Rectal smooth muscle tissue (tissue), 1 donor: ENCODE measurements at regions not wholly inside any gene's neighbourhood (a gene's known extent, or its start where the extent isn't known, plus 50 kb on each side); places are given as distances from the start of the nearest gene placed in this dataset.
"Not testable (repeated sequence)": the region's sequence is repeated elsewhere in the genome, so short reads cannot be mapped to it uniquely, and the experiment has no call there.

Experiments used
- H3K27ac ChIP-seq: one replicate; pipeline ENCODE4 v1.7.0; 2013; ENCODE audit warnings: low read depth, low read length, inconsistent platforms
- H3K27me3 ChIP-seq: one replicate; pipeline ENCODE4 v1.7.0; 2013; ENCODE audit warnings: low read length; ENCODE audit not compliant: control insufficient read depth, insufficient read depth
- H3K36me3 ChIP-seq: one replicate; pipeline ENCODE4 v1.7.0; 2013; ENCODE audit warnings: low read length; ENCODE audit not compliant: control insufficient read depth, insufficient read depth
- H3K4me1 ChIP-seq: one replicate; pipeline ENCODE4 v1.7.0; 2013; ENCODE audit warnings: low read length; ENCODE audit not compliant: control insufficient read depth, insufficient read depth
- H3K4me3 ChIP-seq: one replicate; pipeline ENCODE4 v1.7.0; 2013; ENCODE audit warnings: low read length
- H3K9ac ChIP-seq: one replicate; pipeline ENCODE4 v1.7.0; 2013; ENCODE audit warnings: low read length

- no peak overlapping the region for H3K27ac ChIP-seq
- no peak overlapping the region for H3K9ac ChIP-seq
- H3K36me3 ChIP-seq: no peaks in the 10 kb centered on the region
Observed at GRCh38 chr3:147701195-147701594, 292.0 kb downstream of the ZIC1 start.

DNA sequence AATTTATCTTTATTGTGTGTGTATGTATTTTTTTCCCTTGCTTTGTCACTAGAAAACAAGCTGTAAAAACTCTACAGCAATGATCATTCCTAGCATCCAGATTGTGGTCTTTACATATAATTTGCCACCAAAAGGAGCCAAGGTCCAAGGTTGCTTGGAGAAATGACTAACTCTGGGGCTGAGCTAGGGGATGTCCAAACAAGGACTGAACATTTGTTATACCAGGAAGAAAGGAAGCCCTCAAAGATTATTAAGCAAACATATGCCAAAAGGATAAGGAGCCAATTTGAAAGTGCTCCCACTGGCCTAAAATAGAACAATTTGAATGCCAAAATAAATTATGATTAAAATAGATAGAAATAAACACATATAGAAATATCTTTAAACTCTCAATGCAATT, 293.3 kb downstream of the ZIC1 start:
- Histone ChIP-seq H3K27me3 (no peaks in the 10 kb centered on the region), H3K4me3 (no peak overlapping the region), H3K27ac (no peak overlapping the region), H3K36me3 (no peaks in the 10 kb centered on the region), H3K9ac (no peak overlapping the region), H3K4me1 (no peaks in the 10 kb centered on the region)

More at GRCh38 chr3:147701195-147701594, 292.0 kb downstream of the ZIC1 start:
- Histone ChIP-seq H3K4me3 (no peak overlapping the region), H3K4me1 (no peaks in the 10 kb centered on the region), H3K27me3 (no peaks in the 10 kb centered on the region)

DNA sequence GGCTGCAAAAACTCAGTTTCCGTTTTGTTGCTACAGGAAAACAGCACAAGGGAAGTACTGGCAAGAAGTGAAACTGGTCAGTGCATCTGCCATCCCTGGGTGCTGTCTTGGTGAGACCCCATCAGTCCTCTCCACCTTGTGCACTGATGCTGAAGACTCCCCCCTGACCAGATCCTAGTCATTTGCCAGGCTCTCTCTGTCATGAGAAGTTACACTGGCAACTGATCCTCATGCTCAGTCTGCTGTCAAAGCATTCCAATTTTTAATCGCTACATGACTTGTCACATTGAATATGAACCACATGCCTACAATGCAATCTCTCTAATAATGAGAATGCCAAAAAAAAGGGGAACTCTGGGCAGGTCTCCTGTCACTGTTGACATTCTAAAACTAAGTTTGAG, 296.5 kb downstream of the ZIC1 start:
- H3K27ac ChIP-seq: no peak overlapping the region

DNA sequence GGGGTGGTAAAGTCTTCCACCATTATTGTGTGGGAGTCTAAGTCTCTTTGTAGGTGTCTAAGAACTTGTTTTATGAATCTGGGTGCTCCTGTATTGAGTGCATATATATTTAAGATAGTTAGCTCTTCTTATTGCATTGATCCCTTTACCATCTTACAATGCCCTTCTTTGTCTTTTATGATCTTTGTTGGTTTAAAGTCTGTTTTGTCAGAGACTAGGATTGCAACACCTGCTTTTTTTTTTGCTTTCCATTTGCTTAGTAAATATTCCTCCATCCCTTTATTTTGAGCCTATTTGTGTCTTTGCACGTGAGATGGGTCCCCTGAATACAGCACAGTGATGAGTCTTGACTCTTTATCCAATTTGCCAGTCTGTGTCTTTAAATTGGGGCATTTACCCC, 301.6 kb downstream of the ZIC1 start:
- H3K27me3 ChIP-seq, H3K36me3 ChIP-seq, H3K4me3 ChIP-seq, H3K4me1 ChIP-seq, H3K9ac ChIP-seq, H3K27ac ChIP-seq: not testable (repeated sequence)

More for the DNA sequence above, 296.5 kb downstream of the ZIC1 start:
- H3K4me3 ChIP-seq: no peak overlapping the region
- no peak overlapping the region for H3K9ac ChIP-seq
- no peaks in the 10 kb centered on the region for H3K27me3 ChIP-seq
- H3K4me1 ChIP-seq: no peaks in the 10 kb centered on the region
- no peaks in the 10 kb centered on the region for H3K36me3 ChIP-seq

DNA sequence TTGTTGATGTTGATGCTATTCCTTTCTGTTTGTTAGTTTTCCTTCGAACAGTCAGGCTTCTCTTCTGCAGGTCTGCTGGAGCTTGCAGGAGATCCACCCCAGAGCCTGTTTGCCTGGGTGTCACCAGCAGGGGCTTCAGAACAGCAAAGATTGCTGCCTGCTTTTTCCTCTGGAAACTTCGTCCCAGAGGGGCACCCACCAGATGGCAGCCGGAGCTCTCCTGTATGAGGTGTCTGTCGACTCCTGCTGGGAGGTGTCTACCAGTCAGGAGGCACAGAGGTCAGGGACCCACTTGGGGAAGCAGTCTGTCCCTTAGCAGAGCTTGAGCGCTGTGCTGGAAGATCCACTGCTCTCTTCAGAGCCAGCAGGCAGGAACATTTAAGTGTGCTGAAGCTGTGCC, 303.2 kb downstream of the ZIC1 start:
- Histone ChIP-seq H3K4me1 (peaks cover 6% of the 10 kb centered on the region), H3K9ac (no peak overlapping the region), H3K27me3 (no peaks in the 10 kb centered on the region), H3K4me3 (no peak overlapping the region), H3K27ac (no peak overlapping the region), H3K36me3 (no peaks in the 10 kb centered on the region)

- H3K27ac ChIP-seq, H3K9ac ChIP-seq, H3K4me1 ChIP-seq, H3K27me3 ChIP-seq, H3K36me3 ChIP-seq, H3K4me3 ChIP-seq: not testable (repeated sequence)
Observed at GRCh38 chr3:147712758-147713157, 303.6 kb downstream of the ZIC1 start.

DNA sequence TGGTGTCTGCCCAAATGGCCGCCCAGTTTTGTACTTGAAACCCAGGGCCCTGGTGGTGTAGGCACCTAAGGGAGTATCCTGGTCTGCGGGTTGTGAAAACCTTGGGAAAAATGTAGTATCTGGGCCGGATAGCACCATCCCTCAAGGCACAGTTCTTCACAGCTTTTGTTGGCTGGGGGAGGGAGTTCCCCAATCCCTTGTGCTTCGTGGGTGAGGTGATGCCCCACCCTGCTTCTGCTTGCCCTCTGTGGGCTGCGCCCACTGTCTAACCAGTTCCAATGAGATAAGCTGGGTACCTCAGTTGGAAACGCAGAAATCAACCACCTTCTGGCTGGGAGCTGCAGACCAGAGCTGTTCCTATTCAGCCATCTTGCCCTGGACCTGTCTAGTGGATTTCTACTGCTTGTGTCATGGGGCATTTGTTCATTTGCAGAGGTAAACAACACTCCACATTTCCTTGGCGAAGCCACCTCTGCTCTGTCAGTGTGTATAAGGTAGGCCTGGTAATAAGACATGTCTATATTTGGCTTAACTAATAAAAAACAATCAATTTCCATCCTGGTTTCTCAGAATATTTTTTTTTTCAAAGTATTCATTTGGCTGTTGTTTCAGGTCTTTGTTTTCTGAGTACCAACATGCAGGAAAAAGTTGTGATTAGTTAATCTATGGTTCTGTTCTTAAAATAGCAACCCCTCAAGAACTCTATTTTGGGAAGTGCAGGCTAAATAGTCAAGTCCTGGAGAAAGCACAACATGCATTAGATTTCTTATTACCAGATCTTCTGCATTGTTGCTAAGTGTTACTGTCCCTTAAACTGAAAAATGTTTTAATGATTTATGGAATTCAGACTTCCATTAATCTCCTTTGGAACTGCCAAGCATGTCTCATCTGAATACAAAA, 304.3 kb downstream of the ZIC1 start:
- H3K4me3 ChIP-seq: no peak overlapping the region
- H3K27ac ChIP-seq: no peak overlapping the region
- H3K4me1 ChIP-seq: peaks cover 6% of the 10 kb centered on the region
- H3K36me3 ChIP-seq: no peaks in the 10 kb centered on the region
- no peaks in the 10 kb centered on the region for H3K27me3 ChIP-seq
- no peak overlapping the region for H3K9ac ChIP-seq

DNA sequence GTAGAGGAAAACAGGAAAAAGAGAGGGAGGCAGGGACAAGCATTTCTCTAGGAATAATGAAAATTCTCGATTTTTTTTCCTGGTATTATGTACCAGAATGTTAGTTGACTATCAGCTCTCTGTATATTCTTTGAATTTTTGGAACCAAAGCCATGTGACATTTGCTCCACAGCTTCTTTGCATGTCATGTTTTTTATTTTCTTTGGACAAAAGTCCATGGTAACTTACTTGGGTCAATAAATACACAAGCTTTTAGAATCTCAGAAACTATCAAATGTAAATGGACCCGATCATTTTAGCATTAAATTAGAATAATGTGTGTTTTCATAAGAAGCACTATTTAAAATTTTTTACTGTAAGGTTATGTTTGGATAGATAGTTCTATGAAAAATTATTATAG, 320.5 kb downstream of the ZIC1 start:
- Histone ChIP-seq H3K27ac (no peak overlapping the region), H3K4me3 (no peak overlapping the region)

DNA sequence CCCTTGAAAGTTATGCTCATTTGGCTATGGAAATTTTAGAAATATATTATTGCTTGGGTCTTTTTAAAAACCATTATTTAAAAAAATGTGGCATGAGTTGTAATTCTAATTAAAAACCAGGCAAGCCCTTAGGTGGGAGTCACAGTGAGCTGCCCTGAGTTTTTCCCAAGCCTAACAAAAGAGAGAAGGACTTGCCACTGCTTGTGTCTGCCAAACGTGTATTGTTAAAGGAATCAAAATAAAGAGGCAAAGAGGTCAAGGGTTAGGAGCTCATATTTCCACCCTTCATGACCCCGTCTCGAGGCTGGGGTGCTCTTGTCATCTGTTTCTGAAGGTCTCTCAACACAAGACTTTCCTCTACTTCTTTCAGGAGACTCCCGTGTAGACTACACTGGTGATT, 321.1 kb downstream of the ZIC1 start:
- no peaks in the 10 kb centered on the region for H3K36me3 ChIP-seq
- no peak overlapping the region for H3K9ac ChIP-seq
- no peaks in the 10 kb centered on the region for H3K27me3 ChIP-seq
- H3K4me3 ChIP-seq: no peak overlapping the region
- no peak overlapping the region for H3K27ac ChIP-seq
- no peaks in the 10 kb centered on the region for H3K4me1 ChIP-seq

More for the DNA sequence above, 320.5 kb downstream of the ZIC1 start:
- H3K9ac ChIP-seq: no peak overlapping the region
- H3K4me1 ChIP-seq: no peaks in the 10 kb centered on the region
- H3K36me3 ChIP-seq: no peaks in the 10 kb centered on the region
- H3K27me3 ChIP-seq: no peaks in the 10 kb centered on the region

DNA sequence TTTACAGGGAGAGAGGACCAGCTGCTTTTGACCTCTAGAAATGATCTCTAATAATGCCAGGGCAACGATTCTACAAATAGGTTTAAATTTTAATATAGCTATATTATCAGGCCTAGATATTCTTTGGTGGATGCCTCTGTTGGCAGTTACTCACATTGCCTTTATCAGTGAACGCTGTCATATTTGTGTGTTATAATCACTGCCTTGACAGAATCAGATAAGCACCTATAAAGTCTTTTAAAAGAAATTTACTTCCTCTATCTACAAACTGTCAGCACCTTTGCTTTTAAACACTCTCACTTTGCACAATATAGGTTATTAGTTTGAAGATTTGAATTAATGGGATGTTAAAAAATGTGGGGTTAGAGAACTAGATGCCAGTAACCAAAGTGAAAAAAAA, 324.1 kb downstream of the ZIC1 start:
- Histone ChIP-seq H3K9ac (no peak overlapping the region), H3K4me1 (no peaks in the 10 kb centered on the region), H3K27ac (no peak overlapping the region), H3K27me3 (no peaks in the 10 kb centered on the region), H3K4me3 (no peak overlapping the region), H3K36me3 (no peaks in the 10 kb centered on the region)

DNA sequence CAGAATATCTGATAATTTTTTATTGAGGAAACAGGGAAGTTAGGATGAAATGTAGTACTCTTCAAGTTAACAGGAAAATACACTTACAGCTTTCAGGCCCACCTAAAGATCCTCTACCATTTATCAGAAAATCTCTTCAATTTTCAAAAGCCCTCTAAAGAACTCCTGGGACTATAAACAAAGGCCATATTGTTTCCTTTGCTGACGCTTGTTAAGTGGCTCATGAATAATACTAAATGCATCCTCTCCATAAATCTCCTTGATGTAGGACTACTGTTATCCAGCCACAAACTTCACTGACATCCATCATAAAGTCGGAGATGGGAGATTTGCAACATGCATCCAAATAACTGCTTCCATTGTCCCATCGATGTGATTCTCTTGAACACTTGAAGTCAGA, 326.5 kb downstream of the ZIC1 start:
- Histone ChIP-seq H3K4me3 (no peak overlapping the region), H3K36me3 (no peaks in the 10 kb centered on the region), H3K4me1 (no peaks in the 10 kb centered on the region), H3K27me3 (no peaks in the 10 kb centered on the region), H3K9ac (no peak overlapping the region), H3K27ac (no peak overlapping the region)

DNA sequence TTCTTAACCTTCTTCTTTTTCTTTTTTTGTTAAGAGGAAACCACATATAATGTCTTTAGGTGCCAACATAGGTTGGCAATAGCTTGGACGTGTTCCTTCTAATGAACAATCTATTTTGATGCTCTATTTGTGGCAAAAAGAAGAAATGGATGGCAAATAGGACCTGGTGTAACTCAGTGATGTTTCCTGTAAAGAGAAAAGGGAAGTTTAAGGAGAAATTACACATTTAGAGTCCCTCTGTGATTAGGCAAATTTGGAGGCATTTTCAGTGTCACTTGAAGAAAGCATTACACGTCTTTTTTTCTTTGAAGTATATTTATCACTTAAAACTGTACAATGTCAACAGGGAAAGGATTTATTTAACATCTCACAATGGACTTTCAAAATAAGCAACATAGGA, 327.1 kb downstream of the ZIC1 start:
- H3K9ac ChIP-seq: no peak overlapping the region
- H3K27ac ChIP-seq: no peak overlapping the region
- no peaks in the 10 kb centered on the region for H3K36me3 ChIP-seq
- H3K4me3 ChIP-seq: no peak overlapping the region
- H3K27me3 ChIP-seq: no peaks in the 10 kb centered on the region
- H3K4me1 ChIP-seq: no peaks in the 10 kb centered on the region

DNA sequence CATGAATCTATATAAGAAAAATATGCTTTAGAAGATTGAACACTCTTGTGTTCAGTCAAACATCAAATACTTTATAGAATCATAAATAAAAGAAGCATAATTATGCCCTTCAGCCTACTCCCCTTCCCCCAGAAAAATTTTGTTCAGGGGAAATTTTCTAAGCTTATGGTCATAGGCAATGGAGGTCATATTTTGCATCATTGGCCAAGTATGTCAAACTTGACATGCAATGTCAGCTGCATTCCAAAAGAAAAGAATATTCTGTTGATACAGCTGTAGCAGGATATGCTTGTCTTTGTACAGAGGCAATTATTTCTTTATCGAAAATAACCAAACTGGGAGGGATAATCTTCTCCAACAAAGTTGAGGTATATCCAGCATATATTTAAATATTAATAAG, 328.2 kb downstream of the ZIC1 start:
- H3K4me3 ChIP-seq: no peak overlapping the region
- no peak overlapping the region for H3K9ac ChIP-seq
- no peaks in the 10 kb centered on the region for H3K4me1 ChIP-seq
- H3K27me3 ChIP-seq: no peaks in the 10 kb centered on the region
- no peak overlapping the region for H3K27ac ChIP-seq
- no peaks in the 10 kb centered on the region for H3K36me3 ChIP-seq
